Hematopoietic multipotent progenitor cell treated with erythropoietin and hydrocortisone succinate and interleukin-3 and kit ligand, for 17 days (in vitro differentiated cells): ENCODE measurements at regions not wholly inside any gene's neighbourhood (a gene's known extent, or its start where the extent isn't known, plus 50 kb on each side); places are given as distances from the start of the nearest gene placed in this dataset.

Source experiments
- DNase-seq: peaks from one replicate; pipeline ENCODE4 v3.0.0-alpha.2; 2015; ENCODE audit warnings: low spot score

DNA sequence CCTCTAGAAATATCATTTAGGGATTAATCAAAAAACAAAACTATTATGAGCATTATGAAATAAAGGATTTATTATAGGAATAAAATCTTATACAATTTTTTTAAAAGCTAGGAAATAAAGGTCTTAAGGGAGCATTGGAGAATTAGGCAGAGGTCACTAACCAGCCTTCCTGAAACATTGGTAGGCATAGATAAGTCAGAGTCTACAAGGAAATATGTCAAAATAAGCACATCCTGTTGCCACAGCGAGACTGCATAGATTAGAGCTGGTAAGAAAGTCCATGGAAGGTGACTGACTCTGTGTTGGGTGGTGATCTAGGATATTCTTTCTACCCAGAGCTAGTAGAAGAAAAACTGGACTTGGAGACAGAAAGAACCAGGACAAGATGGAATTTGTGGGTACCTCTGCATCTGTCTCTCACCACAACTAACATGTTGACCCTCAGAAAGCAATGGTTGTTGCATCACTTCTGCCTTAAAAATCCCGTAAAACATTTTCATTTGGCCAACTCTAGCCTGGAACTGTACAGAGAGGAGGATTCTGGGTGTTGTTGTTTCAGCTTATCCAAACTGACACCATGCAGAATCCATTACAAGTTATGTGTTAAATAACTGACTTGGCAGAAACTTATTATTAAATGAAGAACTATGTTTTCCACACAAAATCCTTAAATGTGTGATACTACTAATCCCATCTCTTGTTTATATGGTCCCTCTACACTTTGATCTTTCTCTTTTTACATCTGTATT, 77.1 kb downstream of the FBXO5 start:
- no peak for DNase-seq

DNA sequence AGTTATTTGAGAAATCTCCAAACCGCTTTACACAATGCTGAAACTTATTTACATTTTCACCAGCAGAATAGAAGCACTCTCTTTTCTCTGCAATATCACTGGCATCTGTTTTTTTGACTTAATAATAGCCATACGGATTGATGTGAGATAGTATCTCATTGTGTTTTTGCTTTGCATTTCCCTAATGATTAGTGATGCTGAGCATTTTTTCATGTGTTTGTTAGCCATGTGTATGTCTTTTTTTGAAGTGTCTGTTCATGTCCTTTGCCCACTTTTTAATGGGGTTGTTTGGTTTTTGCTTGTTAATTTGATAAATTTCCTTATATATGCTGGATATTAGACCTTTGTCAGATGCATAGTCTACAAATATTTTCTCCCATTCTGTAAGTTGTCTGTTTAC, 73.6 kb downstream of the FBXO5 start:
- no peak for DNase-seq

GRCh38 chr6:152916035-152916434, 66.8 kb downstream of the FBXO5 start:
- no peak for DNase-seq

DNA sequence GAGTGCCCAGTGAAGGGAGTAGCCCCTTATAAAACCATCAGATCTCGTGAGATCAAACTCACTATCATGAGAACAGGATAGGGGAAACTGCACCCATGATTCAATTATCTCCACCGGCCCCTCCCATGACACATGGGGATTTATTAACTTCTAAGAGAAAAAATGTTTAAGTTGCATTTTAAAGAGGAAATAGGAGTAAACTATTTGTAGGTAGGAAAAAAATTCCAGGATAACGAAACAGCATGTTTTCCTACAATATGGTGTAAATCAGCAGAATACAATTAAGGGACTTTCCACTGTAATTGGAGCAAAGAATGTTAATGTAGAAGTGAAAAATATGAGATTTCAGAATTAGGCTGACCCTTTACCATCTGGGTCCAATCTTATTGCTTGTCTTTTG, 63.9 kb downstream of the FBXO5 start:
- DNase-seq, result no peak

GRCh38 chr6:152920016-152920415, 62.8 kb downstream of the FBXO5 start:
- DNase-seq, result no peak
